Trophoblast cell (in vitro differentiated cells and primary cell): ENCODE measurements at regions not wholly inside any gene's neighbourhood (a gene's known extent, or its start where the extent isn't known, plus 50 kb on each side); places are given as distances from the start of the nearest gene placed in this dataset.

Source experiments
- DNase-seq, 2 donors: peaks; one replicate each; pipeline ENCODE4 v3.0.0-alpha.2; 2016
- H2AFZ ChIP-seq: 2 replicates; pipeline ENCODE4 v1.6.1; 2013; ENCODE audit warnings: low read length, moderate library complexity, mild to moderate bottlenecking; ENCODE audit not compliant: insufficient read depth, poor library complexity
- H2AK5ac ChIP-seq: 2 replicates; pipeline ENCODE4 v1.6.1; 2013; ENCODE audit warnings: mild to moderate bottlenecking, low read length
- H2BK120ac ChIP-seq: 2 replicates; pipeline ENCODE4 v1.6.1; 2013; ENCODE audit warnings: low read length, mild to moderate bottlenecking, moderate library complexity; ENCODE audit not compliant: insufficient read depth, poor library complexity
- H2BK12ac ChIP-seq: 2 replicates; pipeline ENCODE4 v1.6.1; 2013; ENCODE audit warnings: mild to moderate bottlenecking, low read length, moderate library complexity
- H2BK5ac ChIP-seq: 2 replicates; pipeline ENCODE4 v1.6.1; 2013; ENCODE audit warnings: low read length, low read depth, moderate library complexity, mild to moderate bottlenecking; ENCODE audit not compliant: poor library complexity
- H3K14ac ChIP-seq: 2 replicates; pipeline ENCODE4 v1.6.1; 2013; ENCODE audit warnings: mild to moderate bottlenecking, low read length
- H3K18ac ChIP-seq: 2 replicates; pipeline ENCODE4 v1.6.1; 2013; ENCODE audit warnings: mild to moderate bottlenecking, low read length
- H3K23ac ChIP-seq: 2 replicates; pipeline ENCODE4 v1.6.1; 2013; ENCODE audit warnings: low read length
- H3K27ac ChIP-seq: 2 replicates; pipeline ENCODE4 v1.5.1; 2013; ENCODE audit warnings: low read depth, mild to moderate bottlenecking, inconsistent platforms, low read length, moderate library complexity
- H3K27me3 ChIP-seq: 2 replicates; pipeline ENCODE4 v1.6.1; 2013; ENCODE audit warnings: inconsistent platforms, mild to moderate bottlenecking, low read length, moderate library complexity; ENCODE audit not compliant: insufficient read depth
- H3K36me3 ChIP-seq, 2 experiments: 1 replicate in 1 of 2; 2 replicates in 1 of 2; pipeline ENCODE4 v1.6.1; 2013; ENCODE audit warnings: low read length in 2 of 2, mild to moderate bottlenecking in 2 of 2, moderate library complexity in 1 of 2; ENCODE audit not compliant: insufficient read depth in 2 of 2, control insufficient read depth in 1 of 2
- H3K4ac ChIP-seq: 2 replicates; pipeline ENCODE4 v1.6.1; 2013; ENCODE audit warnings: low read depth, mild to moderate bottlenecking, low read length, moderate library complexity
- H3K4me1 ChIP-seq, 2 experiments: 1 replicate in 1 of 2; 2 replicates in 1 of 2; pipeline ENCODE4 v1.6.1; 2013; ENCODE audit warnings: low read length in 2 of 2, mild to moderate bottlenecking in 2 of 2, moderate library complexity in 1 of 2; ENCODE audit not compliant: insufficient read depth in 2 of 2, control insufficient read depth in 1 of 2
- H3K4me2 ChIP-seq: 2 replicates; pipeline ENCODE4 v1.6.1; 2013; ENCODE audit warnings: inconsistent platforms, mild to moderate bottlenecking, low read length, moderate library complexity
- H3K4me3 ChIP-seq: 2 replicates; pipeline ENCODE4 v1.5.1; 2013; ENCODE audit warnings: mild to moderate bottlenecking, low read depth, low read length, inconsistent platforms
- H3K79me1 ChIP-seq: one replicate; pipeline ENCODE4 v1.6.1; 2013; ENCODE audit warnings: low read length
- H3K79me2 ChIP-seq: 2 replicates; pipeline ENCODE4 v1.6.1; 2013; ENCODE audit warnings: low read length, mild to moderate bottlenecking; ENCODE audit not compliant: control insufficient read depth, insufficient read depth, poor library complexity
- H3K9ac ChIP-seq: 2 replicates; pipeline ENCODE4 v1.6.1; 2013; ENCODE audit warnings: mild to moderate bottlenecking, low read length
- H3K9me3 ChIP-seq: 2 replicates; pipeline ENCODE4 v1.6.1; 2013; ENCODE audit warnings: low read depth, mild to moderate bottlenecking, control low read depth, inconsistent platforms, low read length; ENCODE audit not compliant: insufficient read depth
- H4K12ac ChIP-seq: 2 replicates; pipeline ENCODE4 v1.6.1; 2013; ENCODE audit warnings: low read depth, mild to moderate bottlenecking, low read length, moderate library complexity
- H4K8ac ChIP-seq: 2 replicates; pipeline ENCODE4 v1.6.1; 2013; ENCODE audit warnings: low read depth, mild to moderate bottlenecking, low read length, moderate library complexity
- H4K91ac ChIP-seq: one replicate; pipeline ENCODE4 v1.6.1; 2013; ENCODE audit warnings: low read depth, mild to moderate bottlenecking, low read length, moderate library complexity
- WGBS: extraction: QIAGEN DNeasy Blood & Tissue Kit; methylation state at CpG from one replicate; pipeline ENCODE4 v1.1.7; 2013; ENCODE audit warnings: missing lambda C conversion rate; ENCODE audit not compliant: insufficient read length, insufficient coverage; ENCODE audit errors: extremely low coverage; 5-methylcytosine and 5-hydroxymethylcytosine counted together

GRCh38 chr3:67719333-67719732 is 64.9 kb upstream of the SUCLG2 start:
- Histone ChIP-seq H3K27me3 (no peaks in the 10 kb centered on the region), H2BK12ac (no peak overlapping the region), H4K12ac (no peak overlapping the region), H4K91ac (no peak overlapping the region), H3K18ac (no peak overlapping the region), H3K9me3 (no peaks in the 10 kb centered on the region), H2AK5ac (no peak overlapping the region), H3K4me3 (no peak overlapping the region), H3K27ac (no peak overlapping the region), H3K4ac (no peak overlapping the region), H3K23ac (no peak overlapping the region), H4K8ac (no peak overlapping the region), H3K79me2 (no peaks in the 10 kb centered on the region), H3K14ac (no peak overlapping the region), H3K36me3 (no peaks in the 10 kb centered on the region), H3K79me1 (no peaks in the 10 kb centered on the region), H3K4me2 (no peak overlapping the region), H3K9ac (no peak overlapping the region), H2AFZ (no peak overlapping the region), H3K4me1 (no peaks in the 10 kb centered on the region), H2BK120ac (no peak overlapping the region), H2BK5ac (no peak overlapping the region)
- WGBS = no CpG with 5 or more reads among the region's 3 CpGs
- DNase-seq = no peak

GRCh38 chr3:67715971-67716370 is 61.6 kb upstream of the SUCLG2 start:
- Histone ChIP-seq H4K12ac (no peak overlapping the region), H2BK120ac (no peak overlapping the region), H2BK5ac (no peak overlapping the region), H3K4ac (no peak overlapping the region), H2AFZ (no peak overlapping the region), H3K9me3 (no peaks in the 10 kb centered on the region), H2AK5ac (no peak overlapping the region), H4K91ac (no peak overlapping the region), H3K4me1 (no peaks in the 10 kb centered on the region), H4K8ac (no peak overlapping the region), H3K14ac (no peak overlapping the region), H3K9ac (no peak overlapping the region), H3K79me1 (no peaks in the 10 kb centered on the region), H3K27me3 (no peaks in the 10 kb centered on the region), H2BK12ac (no peak overlapping the region), H3K18ac (no peak overlapping the region), H3K4me2 (no peak overlapping the region), H3K4me3 (no peak overlapping the region), H3K36me3 (no peaks in the 10 kb centered on the region), H3K27ac (no peak overlapping the region), H3K23ac (no peak overlapping the region), H3K79me2 (no peaks in the 10 kb centered on the region)
- no peak for DNase-seq
- WGBS = no CpG with 5 or more reads among the region's 5 CpGs

DNA sequence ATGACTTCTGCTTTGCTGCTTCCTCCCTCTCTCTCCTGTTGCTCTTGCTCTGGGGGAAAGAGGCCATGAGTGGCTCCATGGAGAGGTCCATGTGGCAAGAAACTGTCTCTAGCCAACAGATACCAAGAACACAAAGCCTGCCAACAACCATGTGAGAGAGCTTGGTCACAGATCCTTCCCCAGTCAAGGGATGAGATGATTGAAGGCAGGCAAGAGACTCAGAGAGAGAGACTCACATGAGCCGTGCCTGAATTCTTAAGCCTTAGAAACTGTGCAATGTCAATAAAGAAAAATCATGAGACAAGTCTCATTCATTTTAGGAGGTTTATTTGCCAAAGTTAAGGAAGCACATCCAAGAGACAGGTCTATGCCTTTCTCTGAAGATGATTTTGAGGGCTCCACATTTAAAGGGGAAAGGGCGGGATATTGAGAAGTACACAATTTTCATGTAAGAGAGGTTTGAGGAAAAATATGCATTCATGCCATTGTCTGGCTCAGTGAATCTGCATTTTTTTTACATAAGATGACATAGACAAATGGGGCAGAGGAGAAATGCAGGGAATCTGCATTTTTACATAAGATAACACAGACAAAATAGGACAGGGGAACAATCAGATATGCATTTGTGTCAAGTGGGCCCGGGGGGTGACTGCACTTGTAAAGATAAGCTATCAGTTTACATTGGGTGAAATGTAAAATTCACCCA is 59.5 kb upstream of the SUCLG2 start:
- H4K8ac ChIP-seq = no peak overlapping the region
- H3K4me2 ChIP-seq = no peak overlapping the region
- no peaks in the 10 kb centered on the region for H3K9me3 ChIP-seq
- H3K4me3 ChIP-seq = no peak overlapping the region
- H2BK12ac ChIP-seq = no peak overlapping the region
- no peak for DNase-seq
- no peak overlapping the region for H2AK5ac ChIP-seq
- no peak overlapping the region for H3K14ac ChIP-seq
- no peak overlapping the region for H2AFZ ChIP-seq
- no peak overlapping the region for H4K12ac ChIP-seq
- H3K9ac ChIP-seq = no peak overlapping the region
- no peaks in the 10 kb centered on the region for H3K27me3 ChIP-seq
- H4K91ac ChIP-seq = no peak overlapping the region
- no peak overlapping the region for H3K4ac ChIP-seq
- WGBS = no CpG with 5 or more reads among the region's 3 CpGs
- no peak overlapping the region for H3K18ac ChIP-seq
- H3K23ac ChIP-seq = no peak overlapping the region
- no peaks in the 10 kb centered on the region for H3K79me2 ChIP-seq
- H3K79me1 ChIP-seq = no peaks in the 10 kb centered on the region
- no peak overlapping the region for H3K27ac ChIP-seq
- H3K4me1 ChIP-seq = no peaks in the 10 kb centered on the region
- no peak overlapping the region for H2BK120ac ChIP-seq
- H2BK5ac ChIP-seq = no peak overlapping the region
- H3K36me3 ChIP-seq = no peaks in the 10 kb centered on the region

DNA sequence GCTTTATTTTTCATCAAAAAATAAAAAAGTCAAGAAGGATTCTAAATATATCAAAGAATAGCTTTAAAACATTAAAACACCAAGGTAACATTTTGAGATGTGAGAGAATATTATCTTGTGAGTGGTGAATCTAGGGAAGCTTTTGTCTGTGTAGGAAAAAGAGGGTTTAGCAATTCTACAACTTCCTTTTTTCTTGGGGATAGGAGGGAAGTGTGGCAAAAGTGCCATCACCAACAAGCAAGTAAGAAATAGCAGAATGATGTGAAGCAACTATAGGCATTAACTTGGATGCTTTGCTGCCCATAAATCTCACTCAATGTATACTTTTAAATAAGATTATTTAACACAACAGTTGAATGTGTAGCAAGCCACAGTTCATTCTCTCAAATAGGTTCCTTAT is 57.8 kb upstream of the SUCLG2 start:
- H3K4me1 ChIP-seq = no peaks in the 10 kb centered on the region
- H3K18ac ChIP-seq = no peak overlapping the region
- H3K27me3 ChIP-seq = no peaks in the 10 kb centered on the region
- no peak overlapping the region for H3K23ac ChIP-seq
- no peaks in the 10 kb centered on the region for H3K36me3 ChIP-seq
- no peaks in the 10 kb centered on the region for H3K9me3 ChIP-seq
- no peak overlapping the region for H2AK5ac ChIP-seq
- no peaks in the 10 kb centered on the region for H3K79me2 ChIP-seq
- no peak overlapping the region for H3K4me2 ChIP-seq
- no peaks in the 10 kb centered on the region for H3K79me1 ChIP-seq
- H3K9ac ChIP-seq = no peak overlapping the region
- no peak overlapping the region for H2BK120ac ChIP-seq
- H4K8ac ChIP-seq = no peak overlapping the region
- no peak overlapping the region for H2BK12ac ChIP-seq
- H3K14ac ChIP-seq = no peak overlapping the region
- H3K27ac ChIP-seq = no peak overlapping the region
- H2BK5ac ChIP-seq = no peak overlapping the region
- no peak overlapping the region for H3K4ac ChIP-seq
- no peak overlapping the region for H2AFZ ChIP-seq
- H4K91ac ChIP-seq = no peak overlapping the region
- H4K12ac ChIP-seq = no peak overlapping the region
- DNase-seq = no peak
- H3K4me3 ChIP-seq = no peak overlapping the region
